Peyer's patch (tissue), 4 donors: ENCODE measurements at regions not wholly inside any gene's neighbourhood (a gene's known extent, or its start where the extent isn't known, plus 50 kb on each side); places are given as distances from the start of the nearest gene placed in this dataset.

ENCODE experiments used
- CTCF ChIP-seq, 6 experiments: fragments of 450-650 bp in 4 of 6; fragments of 200-600 bp in 2 of 6; sonication (generic) in 1 of 6; IDR thresholded peaks; one replicate each; pipeline ENCODE4 v1.5.1; 2017 to 2019; ENCODE audit warnings: antibody characterized with exemption in 6 of 6, mild to moderate bottlenecking in 3 of 6, moderate library complexity in 1 of 6
- POLR2A ChIP-seq, 2 donors: fragments of 450-650 bp; IDR thresholded peaks; one replicate each; pipeline ENCODE4 v1.5.1; 2017; ENCODE audit warnings: antibody characterized with exemption in 2 of 2, mild to moderate bottlenecking in 2 of 2, moderate library complexity in 2 of 2

- no peak for TF ChIP-seq CTCF (IDR thresholded peaks at IDR 0.05)
- TF ChIP-seq POLR2A (IDR thresholded peaks at IDR 0.05) = no peak
These were observed 135.9 kb upstream of the SPANXB1 start for GRCh38 chrX:140866446-140866845.
